ENCODE measurements at regions not wholly inside any gene's neighbourhood (a gene's known extent, or its start where the extent isn't known, plus 50 kb on each side); places are given as distances from the start of the nearest gene placed in this dataset.

DNA sequence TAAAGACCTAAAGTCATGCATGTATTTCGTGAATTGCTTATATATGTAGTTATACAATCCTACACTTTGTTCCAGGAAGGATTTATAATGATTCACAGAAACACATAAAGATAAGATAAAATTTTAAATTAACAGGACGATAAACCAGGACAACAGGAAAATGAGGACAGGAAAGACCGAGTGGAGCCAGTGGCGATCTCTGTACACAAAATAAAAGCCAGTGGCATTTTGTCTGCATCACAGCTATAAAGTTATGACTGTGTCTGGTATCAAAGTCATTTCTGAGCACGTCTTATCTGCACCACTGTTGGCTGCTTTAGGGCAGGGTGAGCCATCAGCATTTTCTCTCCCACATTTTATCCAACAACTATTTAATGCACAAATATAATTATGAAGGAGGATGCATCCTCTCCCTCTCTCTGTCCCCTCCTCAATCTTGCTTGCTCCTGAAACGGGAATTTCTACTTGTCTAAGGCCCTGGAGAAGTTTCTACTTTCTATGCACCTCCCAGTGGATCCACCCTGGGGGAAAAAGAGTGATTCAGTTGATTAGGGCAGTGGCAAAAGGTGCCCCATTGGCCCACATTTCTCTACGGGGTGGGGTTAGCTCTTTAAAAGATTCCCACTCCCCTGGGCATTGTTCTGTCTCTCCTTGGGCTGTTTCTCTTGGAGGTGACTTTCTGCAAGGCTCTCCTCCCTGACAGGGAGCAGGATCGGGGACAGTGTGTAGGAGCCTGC is 159.4 kb upstream of the UBE2E1 start:
- H3K4me2 ChIP-seq (ENCODE audit: low read depth, low read length, poor library complexity, severe bottlenecking) = no peak overlapping the region

GRCh38 chr3:23647706-23648258 is 158.0 kb upstream of the UBE2E1 start:
- Histone ChIP-seq H3K9ac (ENCODE audit: low read length) (no peak overlapping the region), H3K4me2 (ENCODE audit: low read depth, low read length, poor library complexity, severe bottlenecking) (no peak overlapping the region), H4K20me1 (ENCODE audit: low read depth, low read length) (no peaks in the 10 kb centered on the region), H3K79me2 (ENCODE audit: insufficient read depth, low read length) (no peaks in the 10 kb centered on the region), H3K9me2 (replicated peaks; ENCODE audit: insufficient read depth, low read length) (no peaks in the 10 kb centered on the region), H3K9me3 (ENCODE audit: insufficient read depth, low read length) (no peaks in the 10 kb centered on the region), H3K27me3 (ENCODE audit: low read length) (no peaks in the 10 kb centered on the region), H3K4me3 (ENCODE audit: insufficient read depth, low read length, poor library complexity, severe bottlenecking) (no peak overlapping the region), H2AFZ (ENCODE audit: low read depth, low read length, severe bottlenecking) (no peak overlapping the region), H3K36me3 (ENCODE audit: low read length) (no peaks in the 10 kb centered on the region), H3K27ac (ENCODE audit: low read depth, low read length) (no peak overlapping the region), H3F3A (ENCODE audit: insufficient read depth) (no peaks in the 10 kb centered on the region)
- no peak for TF ChIP-seq EZH2phosphoT487 (conservative IDR thresholded peaks at IDR 0.05; ENCODE audit: low read length)
- no peak for TF ChIP-seq CTCF (IDR thresholded peaks at IDR 0.05; ENCODE audit: insufficient read depth, low read length, poor library complexity, severe bottlenecking)

More for the DNA sequence above, 159.4 kb upstream of the UBE2E1 start:
- no peak overlapping the region for H3K4me3 ChIP-seq (ENCODE audit: insufficient read depth, low read length, poor library complexity, severe bottlenecking)
- H3K9me2 ChIP-seq (replicated peaks; ENCODE audit: insufficient read depth, low read length) = no peaks in the 10 kb centered on the region
- TF ChIP-seq CTCF (IDR thresholded peaks at IDR 0.05; ENCODE audit: insufficient read depth, low read length, poor library complexity, severe bottlenecking) (no peak), EZH2phosphoT487 (conservative IDR thresholded peaks at IDR 0.05; ENCODE audit: low read length) (no peak)
- H3K27me3 ChIP-seq (ENCODE audit: low read length) = no peaks in the 10 kb centered on the region
- H2AFZ ChIP-seq (ENCODE audit: low read depth, low read length, severe bottlenecking) = no peak overlapping the region
- H3K27ac ChIP-seq (ENCODE audit: low read depth, low read length) = no peak overlapping the region
- H4K20me1 ChIP-seq (ENCODE audit: low read depth, low read length) = no peaks in the 10 kb centered on the region
- no peak overlapping the region for H3K9ac ChIP-seq (ENCODE audit: low read length)
- no peaks in the 10 kb centered on the region for H3K36me3 ChIP-seq (ENCODE audit: low read length)
- H3F3A ChIP-seq (ENCODE audit: insufficient read depth) = no peaks in the 10 kb centered on the region
- no peaks in the 10 kb centered on the region for H3K9me3 ChIP-seq (ENCODE audit: insufficient read depth, low read length)
- H3K79me2 ChIP-seq (ENCODE audit: insufficient read depth, low read length) = no peaks in the 10 kb centered on the region

- no peaks in the 10 kb centered on the region for H3K27me3 ChIP-seq (ENCODE audit: low read length)
- 0 out of 2 replicates have a peak, but pooled peaks cover 3% of the 10 kb centered on the region for H3F3A ChIP-seq (ENCODE audit: insufficient read depth)
- no peaks in the 10 kb centered on the region for H3K9me2 ChIP-seq (replicated peaks; ENCODE audit: insufficient read depth, low read length)
- no peak overlapping the region for H3K4me3 ChIP-seq (ENCODE audit: insufficient read depth, low read length, poor library complexity, severe bottlenecking)
- no peaks in the 10 kb centered on the region for H3K79me2 ChIP-seq (ENCODE audit: insufficient read depth, low read length)
- H3K9me3 ChIP-seq (ENCODE audit: insufficient read depth, low read length) = no peaks in the 10 kb centered on the region
- no peak overlapping the region for H3K9ac ChIP-seq (ENCODE audit: low read length)
- H2AFZ ChIP-seq (ENCODE audit: low read depth, low read length, severe bottlenecking) = no peak overlapping the region
- no peak overlapping the region for H3K4me2 ChIP-seq (ENCODE audit: low read depth, low read length, poor library complexity, severe bottlenecking)
- H4K20me1 ChIP-seq (ENCODE audit: low read depth, low read length) = no peaks in the 10 kb centered on the region
- TF ChIP-seq CTCF (IDR thresholded peaks at IDR 0.05; ENCODE audit: insufficient read depth, low read length, poor library complexity, severe bottlenecking) (no peak), EZH2phosphoT487 (conservative IDR thresholded peaks at IDR 0.05; ENCODE audit: low read length) (no peak)
- no peaks in the 10 kb centered on the region for H3K36me3 ChIP-seq (ENCODE audit: low read length)
- no peak overlapping the region for H3K27ac ChIP-seq (ENCODE audit: low read depth, low read length)
Measured at GRCh38 chr3:23648326-23648995, 157.3 kb upstream of the UBE2E1 start.
